HUES64 (cell line): ENCODE measurements at regions not wholly inside any gene's neighbourhood (a gene's known extent, or its start where the extent isn't known, plus 50 kb on each side); places are given as distances from the start of the nearest gene placed in this dataset.

Experiments used
- H3K27ac ChIP-seq: 2 replicates; pipeline ENCODE4 v1.7.0; 2013; ENCODE audit warnings: low read depth, low read length, inconsistent platforms
- H3K27me3 ChIP-seq: 2 replicates; pipeline ENCODE4 v1.6.1; 2013; ENCODE audit warnings: mild to moderate bottlenecking, low read length; ENCODE audit not compliant: insufficient read depth
- H3K36me3 ChIP-seq: 2 replicates; pipeline ENCODE4 v1.6.1; 2013; ENCODE audit warnings: mild to moderate bottlenecking, low read length; ENCODE audit not compliant: insufficient read depth
- H3K4me1 ChIP-seq: 2 replicates; pipeline ENCODE4 v1.6.1; 2013; ENCODE audit warnings: mild to moderate bottlenecking, low read length, moderate library complexity; ENCODE audit not compliant: insufficient read depth
- H3K4me3 ChIP-seq: 2 replicates; pipeline ENCODE4 v1.5.1; 2013; ENCODE audit warnings: mild to moderate bottlenecking, low read length, moderate library complexity
- H3K9ac ChIP-seq: 2 replicates; pipeline ENCODE4 v1.6.1; 2013; ENCODE audit warnings: mild to moderate bottlenecking, low read depth, low read length
- H3K9me3 ChIP-seq: 2 replicates; pipeline ENCODE4 v1.6.1; 2013; ENCODE audit warnings: low read depth, low read length; ENCODE audit not compliant: insufficient read depth
- WGBS: fragments of 150-250, 120-280 bp; methylation state at CpG from one replicate; pipeline ENCODE4 v1.1.7; 2013; ENCODE audit warnings: missing lambda C conversion rate; 5-methylcytosine and 5-hydroxymethylcytosine counted together

DNA sequence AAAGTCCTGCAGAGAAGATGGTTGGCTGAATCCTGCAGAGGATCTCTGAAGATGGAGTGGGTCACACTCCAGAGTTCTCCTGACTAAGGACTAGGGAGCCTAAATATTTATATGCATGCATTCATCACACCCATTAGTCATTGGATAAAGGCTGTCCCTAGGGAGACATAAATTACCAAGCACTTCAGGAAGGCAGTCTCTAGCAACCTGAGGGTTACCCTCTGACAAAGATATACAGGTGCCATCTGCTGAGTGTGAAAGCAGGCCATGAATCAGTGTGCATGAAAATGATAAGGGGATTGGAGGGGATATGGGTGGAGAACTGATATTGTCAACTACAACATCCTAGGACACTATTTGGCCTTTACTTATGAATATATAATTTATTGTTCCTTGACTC, 294.8 kb upstream of the DDX18 start:
- Histone ChIP-seq H3K36me3 (no peaks in the 10 kb centered on the region), H3K9ac (no peak overlapping the region), H3K4me3 (no peak overlapping the region), H3K27me3 (no peaks in the 10 kb centered on the region), H3K27ac (no peak overlapping the region), H3K4me1 (peaks cover 2% of the 10 kb centered on the region; the same call in 1 of the 2 replicates), H3K9me3 (no peaks in the 10 kb centered on the region)

GRCh38 chr2:117523267-117523666, 291.2 kb upstream of the DDX18 start:
- peaks cover 4% of the 10 kb centered on the region; the same call in 1 of the 2 replicates for H3K4me1 ChIP-seq
- H3K9me3 ChIP-seq: no peaks in the 10 kb centered on the region
- H3K9ac ChIP-seq: no peak overlapping the region
- no peaks in the 10 kb centered on the region for H3K36me3 ChIP-seq
- H3K27me3 ChIP-seq: no peaks in the 10 kb centered on the region
- 93% methylated on average over 2 of the region's 2 CpGs for WGBS
- H3K4me3 ChIP-seq: no peak overlapping the region
- no peak overlapping the region for H3K27ac ChIP-seq

DNA sequence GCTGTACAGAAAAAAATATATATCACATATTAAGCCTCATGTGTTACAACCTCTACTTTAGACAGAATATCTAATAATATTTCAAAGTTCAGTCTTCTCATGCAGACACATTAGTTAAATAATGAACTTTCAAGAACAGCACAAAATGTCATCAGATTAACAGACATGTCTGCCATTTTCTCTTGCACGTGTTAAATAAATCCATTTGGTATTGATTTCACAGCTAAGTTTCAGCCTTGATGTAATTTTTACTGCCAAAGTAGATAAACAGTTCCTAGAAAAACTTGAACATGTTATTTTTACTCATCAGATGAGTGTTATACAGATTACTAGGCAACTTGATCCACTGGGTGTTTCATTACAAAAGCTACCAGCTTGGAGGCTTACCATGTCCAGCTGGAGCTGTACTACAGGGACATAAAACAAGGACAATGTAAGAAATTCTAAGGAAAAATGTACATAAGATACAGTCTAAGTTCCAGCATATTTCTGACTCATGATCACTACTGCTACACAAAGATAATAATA, 290.7 kb upstream of the DDX18 start:
- H3K4me1 ChIP-seq: peaks cover 4% of the 10 kb centered on the region; the same call in 1 of the 2 replicates
- H3K36me3 ChIP-seq: no peaks in the 10 kb centered on the region
- H3K27me3 ChIP-seq: no peaks in the 10 kb centered on the region
- WGBS: 100% methylated on average over 1 of the region's 1 CpG
- no peak overlapping the region for H3K27ac ChIP-seq
- H3K4me3 ChIP-seq: no peak overlapping the region
- H3K9me3 ChIP-seq: no peaks in the 10 kb centered on the region
- no peak overlapping the region for H3K9ac ChIP-seq

DNA sequence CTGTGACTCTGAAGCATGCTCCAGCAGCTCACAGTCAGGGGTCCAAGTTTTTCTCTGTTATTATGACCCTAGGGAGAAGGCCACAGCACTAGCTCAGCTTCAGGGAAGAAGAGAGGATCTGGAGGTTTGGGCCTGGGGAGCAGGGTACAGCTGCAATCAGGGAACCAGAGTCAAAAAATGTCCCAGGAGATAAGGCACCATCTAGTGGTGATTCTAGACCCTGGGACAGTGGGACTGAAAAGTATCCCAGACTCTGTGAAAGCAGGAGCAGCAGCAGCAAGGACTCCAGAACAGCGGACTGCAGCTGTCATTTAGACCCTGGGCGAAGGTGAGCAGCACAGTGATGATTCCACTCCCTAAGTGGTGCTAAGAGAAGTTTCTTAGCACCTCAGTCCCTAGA, 278.4 kb upstream of the DDX18 start:
- Histone ChIP-seq H3K36me3 (peaks cover 6% of the 10 kb centered on the region; the same call in 1 of the 2 replicates), H3K9ac (no peak overlapping the region), H3K27ac (no peak overlapping the region), H3K4me1 (no peaks in the 10 kb centered on the region), H3K9me3 (peaks cover 18% of the 10 kb centered on the region), H3K4me3 (no peak overlapping the region), H3K27me3 (no peaks in the 10 kb centered on the region)
- WGBS: 62% methylated on average over 2 of the region's 2 CpGs

DNA sequence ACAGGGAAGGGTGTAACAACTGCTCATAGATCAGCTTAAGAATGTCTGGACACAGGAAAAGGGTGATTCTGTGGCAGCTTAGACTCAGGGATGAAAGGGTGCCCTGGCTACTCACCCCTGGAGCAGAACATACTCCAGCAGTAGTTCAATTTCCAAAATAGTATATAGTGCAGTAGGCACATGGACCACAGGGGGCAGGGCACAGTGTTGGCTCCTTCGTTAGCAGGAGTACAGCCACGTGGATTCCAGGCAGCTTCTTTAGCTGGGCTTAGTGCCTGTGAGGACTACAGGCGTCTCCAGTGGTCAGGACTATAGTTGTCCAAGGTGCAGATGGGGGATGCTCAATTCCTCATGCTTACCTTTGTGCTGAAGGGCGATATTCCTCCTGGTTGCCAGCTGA, 277.5 kb upstream of the DDX18 start:
- no peaks in the 10 kb centered on the region for H3K4me1 ChIP-seq
- WGBS: 91% methylated on average over 4 of the region's 4 CpGs
- H3K4me3 ChIP-seq: no peak overlapping the region
- no peak overlapping the region for H3K27ac ChIP-seq
- no peak overlapping the region for H3K9ac ChIP-seq
- H3K9me3 ChIP-seq: peaks cover 15% of the 10 kb centered on the region
- peaks cover 6% of the 10 kb centered on the region; the same call in 1 of the 2 replicates for H3K36me3 ChIP-seq
- H3K27me3 ChIP-seq: no peaks in the 10 kb centered on the region

DNA sequence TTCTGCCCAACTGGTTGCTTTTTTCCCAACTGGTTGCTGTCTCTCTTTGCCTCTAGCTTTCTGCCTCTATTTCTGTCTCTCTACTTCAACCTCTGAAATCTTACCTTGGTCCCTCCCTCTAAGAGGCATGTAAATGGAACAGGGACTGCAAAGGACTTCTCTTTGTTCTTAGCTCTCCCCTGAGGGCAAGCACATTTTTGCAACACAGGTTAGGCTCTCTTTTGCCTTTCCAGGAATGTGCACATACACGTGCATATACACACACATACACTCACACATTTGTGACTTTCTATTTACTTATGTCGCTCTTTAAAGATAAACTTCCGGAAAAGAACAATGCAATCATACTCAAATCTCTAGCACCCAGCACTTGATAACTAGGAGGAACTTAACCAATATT, 262.6 kb upstream of the DDX18 start:
- peaks cover 42% of the 10 kb centered on the region for H3K4me1 ChIP-seq
- no peaks in the 10 kb centered on the region for H3K36me3 ChIP-seq
- no peak overlapping the region for H3K9ac ChIP-seq
- H3K27ac ChIP-seq: no peak overlapping the region
- no peaks in the 10 kb centered on the region for H3K27me3 ChIP-seq
- no peak overlapping the region for H3K4me3 ChIP-seq
- no peaks in the 10 kb centered on the region for H3K9me3 ChIP-seq
- WGBS: 72% methylated on average over 3 of the region's 3 CpGs

DNA sequence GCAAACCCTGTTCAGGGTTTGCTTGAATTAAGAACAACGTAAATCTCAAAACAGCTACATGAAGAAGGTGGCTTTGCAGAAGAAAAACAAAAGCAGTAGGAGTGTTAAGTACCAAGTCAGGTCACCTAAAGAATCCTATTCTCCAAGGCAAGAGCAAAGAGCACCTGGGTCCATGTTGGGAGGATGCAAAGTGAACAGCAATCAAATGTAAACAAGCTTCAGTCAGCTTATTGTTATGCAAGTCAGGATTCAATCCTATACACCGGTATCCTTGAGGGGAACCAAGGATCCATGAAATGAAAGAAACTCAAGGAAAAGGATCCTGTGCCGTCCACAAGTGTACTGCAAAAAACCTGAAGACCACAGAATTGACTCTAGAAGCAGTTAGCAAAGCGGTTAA, 261.0 kb upstream of the DDX18 start:
- H3K36me3 ChIP-seq: no peaks in the 10 kb centered on the region
- H3K27ac ChIP-seq: peak overlapping the region; percentile 62; the same call in 1 of the 2 replicates
- H3K4me1 ChIP-seq: peaks cover 42% of the 10 kb centered on the region
- no peaks in the 10 kb centered on the region for H3K27me3 ChIP-seq
- no peak overlapping the region for H3K4me3 ChIP-seq
- no peaks in the 10 kb centered on the region for H3K9me3 ChIP-seq
- H3K9ac ChIP-seq: no peak overlapping the region; the same call in 1 of the 2 replicates
- 27% methylated on average over 4 of the region's 4 CpGs for WGBS

DNA sequence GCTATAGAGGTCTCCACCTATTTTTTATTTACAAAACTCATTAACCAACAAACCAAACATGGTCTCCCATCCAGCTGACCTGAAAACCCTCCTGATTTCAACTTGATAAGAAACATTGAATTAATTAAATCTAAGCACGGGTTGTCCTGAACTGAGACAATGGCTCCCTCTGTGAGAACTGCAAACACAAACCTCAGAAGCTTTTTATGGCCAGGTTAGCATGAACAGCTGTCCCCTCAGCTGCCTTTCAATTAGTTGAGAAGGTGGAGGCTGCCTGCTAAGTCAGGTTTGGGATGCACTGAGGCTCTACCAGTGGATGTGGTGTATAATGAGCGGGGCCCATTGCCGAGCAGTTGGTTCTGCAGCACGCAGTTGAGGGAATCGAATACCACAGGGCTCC, 258.5 kb upstream of the DDX18 start:
- Histone ChIP-seq H3K4me1 (peaks cover 40% of the 10 kb centered on the region), H3K36me3 (no peaks in the 10 kb centered on the region), H3K9ac (no peak overlapping the region), H3K27ac (no peak overlapping the region), H3K4me3 (no peak overlapping the region), H3K9me3 (no peaks in the 10 kb centered on the region), H3K27me3 (no peaks in the 10 kb centered on the region)
- 91% methylated on average over 5 of the region's 5 CpGs for WGBS

- no peak overlapping the region for H3K27ac ChIP-seq
- no peak overlapping the region for H3K9ac ChIP-seq
- H3K27me3 ChIP-seq: no peaks in the 10 kb centered on the region
- peaks cover 23% of the 10 kb centered on the region for H3K4me1 ChIP-seq
- no peaks in the 10 kb centered on the region for H3K36me3 ChIP-seq
- H3K9me3 ChIP-seq: no peaks in the 10 kb centered on the region
- no peak overlapping the region for H3K4me3 ChIP-seq
- whole genome bisulfite sequencing: 87% methylated on average over 3 of the region's 3 CpGs
Measured at GRCh38 chr2:117557626-117558025, 256.9 kb upstream of the DDX18 start.

DNA sequence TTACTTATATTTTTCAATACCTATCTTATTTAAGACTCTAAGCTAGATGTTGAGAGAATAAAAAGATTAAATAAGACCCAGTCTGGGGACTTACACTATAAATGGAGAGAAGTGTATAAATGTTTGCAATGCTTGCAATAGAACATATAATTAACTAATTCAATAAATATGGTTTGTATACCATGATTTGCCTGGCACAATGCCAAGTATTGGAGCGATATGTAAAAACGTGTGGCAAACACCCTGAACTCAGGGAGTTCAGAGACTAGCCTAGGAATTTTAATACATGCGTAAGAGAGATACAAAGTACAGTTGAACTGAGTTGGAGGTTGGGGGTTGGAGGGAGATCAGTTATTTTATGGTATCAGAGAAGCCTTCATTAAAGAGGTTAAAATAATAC, 251.8 kb upstream of the DDX18 start:
- 92% methylated on average over 3 of the region's 3 CpGs for WGBS
- H3K9me3 ChIP-seq: no peaks in the 10 kb centered on the region

DNA sequence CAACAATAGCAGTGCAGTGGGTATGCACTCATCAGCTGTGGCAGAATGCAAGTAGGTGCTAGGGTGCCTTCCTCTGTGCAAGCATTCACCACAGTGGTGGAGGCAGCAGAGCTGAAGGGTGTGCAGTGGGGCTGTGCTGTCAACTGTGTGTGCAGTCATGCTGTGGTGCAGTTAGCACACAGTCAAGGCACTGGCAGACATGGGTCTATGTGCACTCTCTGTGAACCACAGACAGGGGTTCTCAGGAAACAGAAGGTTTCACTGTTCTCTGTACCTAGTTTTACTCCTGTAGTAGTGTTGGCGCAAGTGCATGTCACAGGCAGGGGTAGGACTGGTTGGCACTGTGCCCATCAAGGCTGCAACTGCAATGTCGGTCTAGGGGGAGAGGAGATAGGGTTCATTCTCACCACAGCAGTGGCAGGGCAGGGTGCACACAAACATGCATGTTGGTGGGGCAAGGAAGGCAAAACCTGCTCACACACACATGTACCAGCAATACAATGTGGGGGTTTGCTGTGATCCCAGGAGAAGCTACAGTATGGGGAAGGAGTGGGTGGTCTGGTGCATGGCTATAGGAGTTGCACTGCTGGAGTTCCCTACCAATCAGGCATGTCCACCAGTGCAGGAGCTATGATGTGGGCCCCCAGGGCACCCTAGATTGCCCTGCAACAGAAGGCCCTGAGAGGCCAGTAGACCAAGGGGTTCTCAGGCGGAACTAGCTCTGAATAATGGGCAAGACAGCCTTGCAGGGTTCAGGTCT, 242.7 kb upstream of the DDX18 start:
- Histone ChIP-seq H3K27ac (no peak overlapping the region), H3K36me3 (no peaks in the 10 kb centered on the region), H3K9me3 (peaks cover 18% of the 10 kb centered on the region), H3K27me3 (no peaks in the 10 kb centered on the region), H3K9ac (no peak overlapping the region), H3K4me1 (no peaks in the 10 kb centered on the region), H3K4me3 (no peak overlapping the region)
- 59% methylated on average over 3 of the region's 3 CpGs for WGBS

More for the DNA sequence above, 251.8 kb upstream of the DDX18 start:
- H3K4me3 ChIP-seq: no peak overlapping the region
- H3K4me1 ChIP-seq: no peaks in the 10 kb centered on the region
- no peaks in the 10 kb centered on the region for H3K27me3 ChIP-seq
- no peaks in the 10 kb centered on the region for H3K36me3 ChIP-seq
- H3K9ac ChIP-seq: no peak overlapping the region
- no peak overlapping the region for H3K27ac ChIP-seq
